NOMO-1 treated with dmso at 0.1 percent for 144 hours (cell line): ENCODE measurements at regions not wholly inside any gene's neighbourhood (a gene's known extent, or its start where the extent isn't known, plus 50 kb on each side); places are given as distances from the start of the nearest gene placed in this dataset.

Experiments
- DNase-seq: peaks from one replicate; lab custom pipeline; 2025; ENCODE audit not compliant: unreplicated experiment; lab: John Stamatoyannopoulos, UW

DNA sequence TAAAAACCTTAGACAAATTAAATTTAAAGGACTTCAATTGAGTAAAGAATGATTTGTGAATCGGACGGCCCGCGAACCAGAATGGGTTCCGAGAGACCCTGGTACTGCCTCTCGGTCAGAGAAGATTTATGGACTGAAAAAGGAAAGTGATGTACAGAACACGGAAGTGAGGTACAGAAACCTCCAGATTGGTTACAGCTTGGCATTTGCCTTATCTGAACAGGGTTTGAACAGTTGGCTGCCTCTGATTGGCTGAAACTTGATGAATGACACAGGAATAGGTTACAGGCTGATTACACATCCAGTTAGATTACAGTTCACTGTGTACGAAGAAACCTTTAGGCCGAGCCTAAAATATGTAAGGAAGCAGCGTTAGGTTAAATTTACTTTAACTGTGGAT is 156.5 kb upstream of the EGFLAM start:
- DNase-seq, result no peak

DNA sequence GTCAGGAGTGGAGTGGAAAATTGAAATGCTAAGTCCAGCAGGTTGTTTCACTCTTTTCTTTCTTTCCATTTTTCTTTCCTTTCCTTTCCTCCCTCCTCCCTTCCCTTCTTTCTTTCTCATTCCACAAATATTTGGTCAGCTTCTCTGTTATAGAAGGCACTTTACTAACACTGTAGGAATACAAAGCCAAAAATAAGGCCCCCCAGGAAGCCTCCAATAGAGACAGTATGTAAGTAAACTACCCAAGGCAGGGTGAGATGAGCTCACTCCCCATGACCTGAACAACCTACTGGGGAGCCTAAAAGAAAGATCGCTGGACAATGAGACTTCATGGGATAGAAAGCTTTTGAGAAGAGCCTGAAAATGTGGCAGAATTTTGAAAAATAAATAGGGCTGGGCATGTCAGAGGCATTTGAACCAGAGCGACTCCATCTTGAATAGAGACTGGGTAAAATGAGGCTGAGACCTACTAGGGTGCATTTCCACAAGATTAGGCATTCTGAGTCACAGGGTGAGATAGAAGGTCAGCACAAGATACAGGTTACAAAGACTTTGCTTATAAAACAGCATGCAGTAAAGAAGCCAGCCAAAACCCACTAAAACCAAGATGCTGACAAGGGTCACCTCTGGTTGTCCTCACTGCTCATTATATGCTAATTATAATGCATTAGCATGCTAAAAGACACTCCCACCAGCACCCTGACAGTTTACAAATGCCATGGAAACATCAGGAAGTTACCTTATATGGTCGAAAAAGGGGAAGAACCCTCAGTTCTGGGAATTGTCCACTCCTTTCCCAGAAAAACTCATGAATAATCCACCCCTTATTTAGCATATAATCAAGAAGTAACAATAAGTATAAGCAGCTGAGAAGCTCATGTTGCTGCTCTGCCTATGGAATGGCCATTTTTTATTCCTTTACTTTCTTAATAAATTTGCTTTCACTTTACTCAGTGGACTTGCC is 158.9 kb upstream of the EGFLAM start:
- DNase-seq, result no peak

DNA sequence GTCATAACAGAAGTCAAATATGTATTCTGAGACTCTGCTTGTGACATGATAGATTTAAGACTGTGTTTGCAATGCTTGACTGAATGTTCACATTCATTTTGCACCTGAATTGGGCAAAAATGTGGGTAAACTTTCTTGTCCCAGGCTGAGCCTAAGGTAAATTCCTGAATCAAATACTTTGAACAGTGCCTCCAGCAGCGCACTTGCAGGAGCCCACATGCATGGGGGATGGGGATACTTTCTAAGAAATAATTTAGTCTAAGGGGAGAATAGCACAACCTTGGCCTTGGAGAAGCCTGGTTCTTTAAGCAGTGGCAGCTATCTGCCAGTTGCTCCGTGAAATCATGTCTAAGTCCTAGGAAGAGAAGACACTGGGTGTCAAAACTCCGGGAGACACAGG is 163.5 kb upstream of the EGFLAM start:
- DNase-seq, result no peak

DNA sequence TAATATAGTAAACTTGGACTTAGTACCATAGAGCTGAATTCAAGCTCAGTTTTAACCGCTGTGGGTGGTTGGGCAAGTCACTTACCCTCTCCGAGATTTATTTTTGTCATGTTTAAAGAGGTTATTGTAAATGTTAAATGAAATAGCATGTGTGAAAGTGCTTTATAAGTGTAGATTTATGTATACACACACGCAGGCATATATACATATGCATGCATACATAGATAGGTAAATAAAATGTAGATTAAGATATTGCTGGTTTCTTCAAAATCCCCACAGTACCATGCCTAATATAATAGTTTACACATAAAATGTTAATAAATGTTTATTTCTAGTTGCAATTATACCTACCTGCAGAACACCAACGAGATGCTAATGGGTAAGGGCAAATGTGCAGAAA is 164.5 kb upstream of the EGFLAM start:
- no peak for DNase-seq

DNA sequence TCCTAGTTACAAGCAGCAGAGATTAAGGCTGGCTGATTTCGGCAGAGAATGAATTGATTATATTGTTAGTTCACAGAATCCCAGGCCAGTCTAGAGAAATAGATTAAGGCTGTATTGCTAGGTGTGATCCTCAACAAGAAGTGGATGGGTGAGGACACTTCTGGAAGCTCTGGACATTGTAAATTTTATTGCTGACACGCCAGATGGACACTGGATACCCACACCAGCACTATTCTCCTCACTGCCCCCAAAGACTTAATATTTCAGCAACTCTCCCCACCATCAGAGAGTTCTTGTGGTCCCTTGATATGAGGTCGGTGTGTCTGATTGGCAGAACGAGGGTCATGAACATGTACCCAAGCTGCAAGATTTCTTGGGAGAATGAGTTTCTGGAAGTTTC is 171.6 kb upstream of the EGFLAM start:
- no peak for DNase-seq

DNA sequence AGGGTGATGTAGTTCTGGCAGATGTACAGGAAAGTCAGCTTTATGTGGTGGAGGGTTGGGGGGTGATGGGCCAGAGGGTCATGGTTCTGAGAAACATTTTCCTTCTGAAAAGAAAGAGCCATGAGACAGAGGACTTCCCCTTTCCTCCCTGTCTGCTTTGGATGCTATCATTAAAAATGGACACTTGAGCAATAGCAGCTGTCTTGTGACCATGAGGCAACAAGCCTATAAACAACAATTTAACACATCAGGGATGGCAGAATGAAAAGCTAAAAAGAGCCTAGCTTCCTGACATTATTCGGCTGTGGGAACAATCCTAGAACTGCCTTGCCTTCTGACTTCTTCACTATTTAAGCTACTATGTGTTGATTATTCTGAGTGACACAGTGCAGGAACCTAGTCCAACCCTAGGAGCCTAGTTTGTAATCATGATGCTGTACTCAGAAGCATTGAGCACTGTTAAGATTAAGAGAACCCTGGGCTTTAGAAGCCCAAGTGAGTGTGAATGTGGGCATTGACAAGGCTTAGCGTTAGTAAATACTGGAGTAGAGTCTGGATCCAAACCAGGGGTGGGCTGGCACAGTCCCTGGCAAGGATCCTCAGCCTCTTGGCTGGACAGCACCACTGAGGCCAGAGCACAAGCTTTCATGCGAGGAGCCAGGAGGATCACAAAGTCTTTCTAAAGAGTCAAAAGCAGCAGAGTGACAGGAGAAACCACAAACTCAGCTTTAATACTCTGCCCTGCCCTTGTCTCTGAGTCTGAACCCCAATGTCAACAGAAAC is 178.5 kb upstream of the EGFLAM start:
- no peak for DNase-seq

DNA sequence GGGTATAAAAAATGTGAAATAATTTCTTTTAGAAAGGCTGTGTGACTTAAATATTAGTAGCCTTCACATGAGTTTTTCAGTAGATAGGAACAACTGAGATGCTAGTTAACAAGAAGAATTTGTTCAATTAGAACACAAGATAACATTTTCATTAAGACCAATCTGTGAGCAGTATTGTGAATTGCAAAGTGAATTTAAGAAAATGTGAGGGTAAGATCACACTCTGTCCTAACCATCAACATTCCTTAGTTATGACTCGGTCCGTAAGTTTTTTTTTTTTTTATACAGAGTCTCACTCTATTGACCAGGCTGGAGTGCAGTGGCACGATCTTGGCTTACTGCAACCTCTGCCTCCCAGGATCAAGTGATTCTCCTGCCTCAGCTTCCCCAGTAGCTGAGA is 180.2 kb upstream of the EGFLAM start:
- DNase-seq, result no peak

DNA sequence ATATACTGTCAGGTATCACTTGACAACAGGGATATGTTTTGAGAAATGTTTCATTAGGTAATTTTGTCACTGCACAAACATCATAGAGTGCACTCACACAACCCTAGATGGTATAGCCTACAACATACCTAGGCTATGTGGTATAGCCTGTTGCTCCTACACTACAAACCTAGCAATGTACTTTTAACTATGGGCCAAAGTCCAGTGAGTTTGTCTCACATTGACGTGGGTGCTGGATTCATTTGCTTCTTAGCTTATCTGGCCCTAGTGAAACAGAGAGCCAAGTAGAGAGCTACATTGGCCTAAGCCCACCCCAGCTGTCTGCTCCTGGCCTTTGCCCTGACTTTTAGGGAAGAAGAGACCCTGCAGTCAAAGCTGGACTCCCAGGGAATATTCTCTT is 180.7 kb upstream of the EGFLAM start:
- DNase-seq, result no peak

DNA sequence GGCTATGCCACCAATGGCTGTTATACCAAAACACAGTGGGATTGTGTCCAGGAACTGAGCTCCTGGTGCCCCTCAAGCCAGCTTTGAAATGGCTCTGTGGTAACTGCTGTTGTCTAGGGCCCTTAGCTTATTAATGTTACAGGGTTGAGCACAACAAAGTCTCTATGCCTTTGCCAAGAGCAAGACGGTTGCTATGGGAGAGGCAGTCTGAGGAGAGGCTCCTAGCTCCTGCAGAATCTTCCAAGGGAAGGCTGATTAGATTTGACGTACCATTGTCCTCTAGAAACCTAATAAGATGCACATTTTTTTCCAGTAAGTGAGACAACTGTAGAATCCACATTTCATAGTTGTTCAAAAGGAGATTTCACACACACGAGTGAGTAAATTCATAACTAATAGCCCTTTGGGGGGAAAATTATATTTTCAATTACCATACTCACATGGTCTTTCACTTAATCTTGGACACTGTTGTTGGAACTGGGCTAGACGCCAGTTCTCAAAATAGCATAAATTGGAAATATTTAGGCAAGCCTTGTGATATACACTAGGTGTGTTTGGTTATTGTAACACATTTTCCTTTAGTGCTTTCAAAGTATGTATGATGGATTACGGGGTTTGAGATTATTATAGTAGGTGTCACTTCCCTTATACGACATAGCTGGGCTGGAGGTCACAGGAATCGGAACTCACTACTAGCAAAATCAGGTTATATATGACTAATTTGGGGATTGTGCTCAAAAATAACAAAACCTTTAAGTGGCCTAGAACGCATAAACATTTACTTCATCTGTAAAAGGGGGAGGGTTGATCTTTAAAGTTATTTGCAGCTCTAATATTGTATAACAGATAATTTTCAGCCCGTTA is 186.3 kb upstream of the EGFLAM start:
- DNase-seq, result no peak

DNA sequence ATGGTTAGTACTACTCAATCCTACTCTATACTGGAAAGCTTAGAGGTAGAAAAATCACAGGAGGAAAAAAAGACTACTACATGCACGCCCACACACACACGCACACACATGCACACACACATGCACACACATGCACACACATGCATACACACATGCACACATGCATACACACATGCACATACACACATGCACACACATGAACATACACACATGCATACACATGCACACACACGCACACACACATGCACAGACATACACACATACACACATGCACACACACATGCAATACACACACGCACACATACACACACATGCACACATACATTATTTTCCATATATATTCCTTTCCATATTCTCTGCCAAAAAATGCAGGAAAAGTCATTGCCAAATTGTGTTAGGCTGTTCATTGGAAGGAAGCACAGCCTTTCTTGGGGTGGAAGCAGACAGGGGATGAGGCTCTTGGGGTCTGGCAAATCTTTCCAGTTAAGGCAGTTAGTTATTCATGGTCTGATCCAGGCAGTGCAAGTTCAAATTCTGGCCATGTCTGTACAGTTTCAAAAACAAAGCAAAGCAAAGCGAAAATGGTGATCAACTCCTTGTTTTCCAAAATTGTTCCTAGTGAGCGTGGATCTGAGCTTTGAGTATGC is 187.9 kb upstream of the EGFLAM start:
- DNase-seq, result no peak

DNA sequence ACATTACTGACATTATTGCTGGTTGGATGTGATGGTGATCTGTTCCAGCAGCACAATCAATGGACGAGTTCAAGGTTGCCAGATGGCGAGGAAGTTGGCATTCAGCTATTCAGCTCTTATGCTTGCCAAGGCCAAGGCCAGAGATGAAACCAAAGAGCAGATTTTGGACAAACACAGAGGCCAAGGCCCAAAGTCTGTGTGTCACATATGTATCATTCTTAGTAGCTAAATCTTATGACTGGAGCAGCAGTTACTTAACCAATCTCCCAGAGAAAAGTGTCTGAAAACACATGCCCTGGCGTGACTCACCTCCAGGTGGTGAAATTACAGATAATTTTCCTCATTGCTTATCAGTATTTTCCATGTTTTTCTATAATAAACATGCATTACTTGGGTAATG is 189.0 kb upstream of the EGFLAM start:
- no peak for DNase-seq

DNA sequence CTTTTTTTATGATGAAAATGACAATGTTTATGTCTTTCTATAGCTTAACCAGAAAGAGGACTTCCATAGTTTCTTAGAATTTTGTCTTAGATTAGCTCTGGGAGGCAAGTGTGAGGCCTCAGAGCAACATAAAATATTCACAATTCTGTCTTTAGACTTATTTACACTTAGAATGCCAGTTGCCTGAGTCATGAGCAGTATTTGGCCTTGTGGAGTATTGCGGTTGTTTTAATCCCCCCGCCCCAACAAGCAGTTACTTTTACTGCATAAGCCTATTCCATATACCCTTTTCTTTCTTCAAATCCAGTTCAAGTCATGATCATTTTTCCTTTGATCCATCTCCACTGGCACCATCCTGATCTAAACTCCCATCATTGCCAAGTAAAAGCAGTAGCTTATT is 198.0 kb upstream of the EGFLAM start:
- DNase-seq, result no peak

DNA sequence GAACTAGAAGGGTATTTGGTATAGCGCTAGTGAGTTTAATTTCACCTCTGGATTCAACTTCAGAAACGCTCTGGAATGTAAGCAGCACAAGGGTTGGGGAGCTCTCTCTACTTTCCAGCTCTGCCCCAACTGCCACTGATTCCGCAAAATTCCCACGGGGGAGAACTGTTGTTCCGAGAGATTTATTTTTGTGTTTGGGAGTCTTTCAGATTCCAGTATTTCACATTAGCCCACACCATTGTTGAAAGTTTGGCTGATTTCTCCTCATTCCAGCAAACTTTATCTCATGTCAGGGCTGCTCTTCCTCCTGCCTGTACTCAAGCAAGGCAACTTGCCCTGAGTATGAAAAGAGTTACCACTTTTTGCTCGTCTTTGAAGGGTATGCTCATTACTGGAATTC is 198.5 kb upstream of the EGFLAM start:
- no peak for DNase-seq

DNA sequence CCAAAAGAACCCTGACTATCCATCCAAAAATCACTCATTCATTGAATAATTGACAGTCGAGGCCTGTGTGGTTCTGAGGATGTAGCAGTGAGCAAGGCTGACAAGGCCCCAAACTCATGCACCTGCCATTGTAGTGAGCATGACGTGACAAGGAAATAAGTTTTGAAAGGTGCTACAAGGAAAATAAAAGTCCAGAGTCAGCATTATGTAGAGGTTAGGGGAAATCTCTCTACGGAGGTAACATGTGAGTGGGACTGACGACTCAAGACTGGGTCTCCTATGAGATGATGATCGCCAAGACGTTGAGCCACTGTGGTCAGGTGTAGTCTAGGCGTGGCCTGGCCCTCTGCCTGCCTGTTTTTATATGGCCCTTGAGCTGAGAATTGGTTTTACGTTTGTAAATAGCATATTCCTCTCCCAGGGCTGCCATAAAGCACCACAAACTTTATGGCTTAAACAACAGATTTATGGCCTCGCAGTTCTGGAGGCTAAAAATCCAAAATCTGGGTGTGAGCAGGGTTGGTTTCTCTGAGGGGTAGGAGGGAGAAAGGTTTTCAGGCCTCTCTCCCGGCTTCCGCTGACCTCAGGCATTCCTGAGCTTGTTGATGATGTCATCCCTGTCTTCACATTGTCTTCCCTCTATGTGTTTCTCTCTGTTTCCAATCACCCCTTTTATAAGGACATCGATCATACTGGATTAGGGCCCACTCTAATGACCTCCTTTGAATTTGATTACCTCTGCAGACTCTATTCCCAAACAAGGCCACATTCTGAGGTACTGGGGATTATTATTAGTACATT is 206.4 kb upstream of the EGFLAM start:
- no peak for DNase-seq

DNA sequence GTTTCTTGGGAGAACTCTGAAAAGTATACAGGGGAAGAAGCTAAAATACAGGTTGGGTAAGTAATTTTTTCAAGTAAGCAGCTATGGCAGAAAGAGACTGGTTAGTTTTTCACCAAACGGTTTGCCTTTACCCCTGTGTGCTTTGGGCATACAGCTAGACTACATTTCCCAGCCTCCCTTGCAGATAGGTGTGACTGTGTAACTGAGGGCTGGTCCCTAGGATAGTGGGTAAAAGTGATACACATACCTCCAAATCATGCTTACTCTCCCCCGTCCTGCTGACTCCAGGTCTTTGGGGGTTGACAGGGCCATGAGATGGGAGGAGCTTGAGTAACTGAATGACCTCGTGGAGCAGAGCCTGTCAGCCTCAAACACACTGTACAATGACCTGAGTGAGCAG is 208.6 kb upstream of the GDNF start:
- no peak for DNase-seq

DNA sequence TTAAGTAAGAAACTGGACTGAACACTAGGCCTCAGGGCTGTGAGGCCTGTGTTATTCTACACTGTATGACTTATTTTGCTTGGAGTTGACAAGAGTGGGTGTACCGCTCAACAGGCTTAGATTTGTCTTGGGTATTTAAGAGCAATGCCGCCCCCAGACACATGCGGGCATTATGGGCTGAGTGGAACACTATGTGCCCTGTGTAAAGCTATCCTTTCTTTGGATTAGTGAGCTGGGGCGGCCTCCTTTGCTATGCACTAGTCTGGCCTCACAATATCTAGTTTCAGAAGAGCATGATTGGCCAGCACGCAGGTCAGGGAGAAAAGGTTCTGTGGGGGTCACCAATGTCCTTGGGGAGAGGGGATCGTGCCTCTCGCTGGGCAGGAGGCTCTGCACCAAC is 206.3 kb upstream of the GDNF start:
- no peak for DNase-seq

DNA sequence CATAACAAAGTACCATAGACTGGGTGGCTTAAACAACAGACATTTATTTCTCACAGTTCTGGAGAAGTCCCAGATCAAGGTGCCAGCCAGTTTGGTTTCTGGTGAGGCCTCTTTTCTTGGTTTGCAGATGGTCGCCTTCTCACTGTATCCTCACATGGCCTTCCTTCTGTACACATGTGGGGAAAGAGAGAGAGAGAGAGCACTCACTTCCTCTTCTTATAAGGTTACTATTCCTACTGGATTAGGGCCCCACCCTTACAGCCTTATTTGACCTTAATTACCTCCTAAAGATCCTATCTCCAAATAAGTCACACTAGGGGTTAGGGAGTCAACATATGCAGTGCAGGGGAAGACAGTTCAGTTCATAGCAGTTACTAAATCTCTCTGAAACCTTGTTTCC is 205.6 kb upstream of the GDNF start:
- no peak for DNase-seq

DNA sequence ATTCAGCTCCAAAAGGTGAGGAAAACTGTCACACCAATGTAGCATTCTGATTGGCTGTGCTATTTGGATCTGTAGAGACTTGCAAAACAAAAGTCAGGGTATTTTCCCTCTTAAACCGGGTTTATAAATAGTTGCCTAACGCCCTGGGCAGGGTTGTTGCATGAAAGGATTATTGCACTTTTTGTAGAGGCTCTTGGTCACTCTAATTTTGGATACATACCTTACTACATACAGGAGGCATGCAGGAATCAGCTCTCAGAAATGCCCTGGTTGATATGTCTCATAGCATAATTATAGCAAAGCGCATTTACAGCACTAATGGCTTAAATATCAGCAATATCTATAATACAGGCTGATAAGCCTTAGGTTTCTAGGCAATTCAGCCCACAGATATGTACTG is 200.0 kb upstream of the GDNF start:
- no peak for DNase-seq

DNA sequence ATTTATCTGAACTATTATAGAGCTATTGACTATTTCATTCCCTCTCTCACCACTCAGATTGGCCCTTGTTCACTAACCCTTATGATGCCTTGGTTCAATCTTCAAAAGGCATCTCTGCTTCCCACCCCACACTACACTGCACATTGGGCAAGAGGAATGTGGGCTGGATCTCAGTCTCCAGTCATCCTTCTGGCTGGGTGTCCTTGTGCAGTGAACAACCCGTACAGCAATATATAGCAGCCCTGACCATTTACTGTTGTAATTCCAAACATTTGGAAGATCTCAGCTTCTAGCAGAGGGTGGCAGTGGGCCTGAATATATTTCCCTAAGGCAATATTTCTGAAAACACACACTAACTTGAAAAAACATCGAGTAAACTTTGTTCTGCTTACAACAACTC is 199.2 kb upstream of the GDNF start:
- no peak for DNase-seq

DNA sequence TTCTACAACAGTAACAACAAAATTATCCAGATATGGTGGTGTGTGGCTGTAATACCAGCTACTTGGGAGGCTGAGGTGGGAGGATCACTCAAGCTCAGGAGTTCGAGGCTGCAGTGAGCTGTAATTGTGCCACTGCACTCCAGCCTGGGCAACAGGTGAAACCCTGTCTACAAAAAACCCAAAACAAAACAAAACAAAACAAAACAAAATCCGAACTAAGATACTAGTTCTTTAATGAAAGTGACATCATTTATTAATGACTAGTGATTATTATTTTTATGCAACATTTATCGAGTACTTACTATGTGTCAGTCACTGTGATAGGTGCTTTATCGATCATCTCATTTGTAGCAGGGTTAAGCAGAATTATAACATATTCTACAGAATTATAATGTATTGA is 196.9 kb upstream of the GDNF start:
- no peak for DNase-seq
